GM21529 (cell line): ENCODE measurements at regions not wholly inside any gene's neighbourhood (a gene's known extent, or its start where the extent isn't known, plus 50 kb on each side); places are given as distances from the start of the nearest gene placed in this dataset.

Experiments used
- ATAC-seq: cut with Tn5 transposase; IDR thresholded peaks from one replicate; pipeline ENCODE4 v1.9.1; 2021; ENCODE audit not compliant: unreplicated experiment

GRCh38 chr11:27907530-27907929 is 200.4 kb downstream of the KIF18A start:
- ATAC-seq = no peak

GRCh38 chr11:27907091-27907490 is 200.9 kb downstream of the KIF18A start:
- ATAC-seq = no peak

GRCh38 chr11:27904358-27905055 is 203.4 kb downstream of the KIF18A start:
- no peak for ATAC-seq

- no peak for ATAC-seq
These were observed 202.8 kb upstream of the BDNF start for GRCh38 chr11:27902981-27903624.

- ATAC-seq = no peak
These were observed 197.9 kb upstream of the BDNF start for GRCh38 chr11:27898166-27898565.

GRCh38 chr11:27896096-27896495 is 195.8 kb upstream of the BDNF start:
- ATAC-seq = no peak

- no peak for ATAC-seq
These were observed 194.3 kb upstream of the BDNF start for GRCh38 chr11:27894552-27894951.

- ATAC-seq = no peak
These were observed 186.6 kb upstream of the BDNF start for GRCh38 chr11:27886857-27887256.

GRCh38 chr11:27882066-27882697 is 181.9 kb upstream of the BDNF start:
- peak; percentile 69 for ATAC-seq

GRCh38 chr11:27875831-27876775 is 175.8 kb upstream of the BDNF start:
- no peak for ATAC-seq

GRCh38 chr11:27874998-27875830 is 175.0 kb upstream of the BDNF start:
- ATAC-seq = no peak

- no peak for ATAC-seq
These were observed 173.4 kb upstream of the BDNF start for GRCh38 chr11:27873664-27874063.

- no peak for ATAC-seq
These were observed 170.8 kb upstream of the BDNF start for GRCh38 chr11:27871056-27871455.

- ATAC-seq = no peak
These were observed 169.4 kb upstream of the BDNF start for GRCh38 chr11:27869701-27870100.

GRCh38 chr11:27868709-27869108 is 168.5 kb upstream of the BDNF start:
- no peak for ATAC-seq

- no peak for ATAC-seq
These were observed 168.0 kb upstream of the BDNF start for GRCh38 chr11:27868226-27868625.

- ATAC-seq = no peak
These were observed 164.8 kb upstream of the BDNF start for GRCh38 chr11:27865105-27865504.

- ATAC-seq = no peak
These were observed 164.4 kb upstream of the BDNF start for GRCh38 chr11:27864611-27865010.

- no peak for ATAC-seq
These were observed 163.8 kb upstream of the BDNF start for GRCh38 chr11:27864091-27864491.

GRCh38 chr11:27863637-27864036 is 163.4 kb upstream of the BDNF start:
- ATAC-seq = no peak
